ENCODE measurements at regions not wholly inside any gene's neighbourhood (a gene's known extent, or its start where the extent isn't known, plus 50 kb on each side); places are given as distances from the start of the nearest gene placed in this dataset.

DNA sequence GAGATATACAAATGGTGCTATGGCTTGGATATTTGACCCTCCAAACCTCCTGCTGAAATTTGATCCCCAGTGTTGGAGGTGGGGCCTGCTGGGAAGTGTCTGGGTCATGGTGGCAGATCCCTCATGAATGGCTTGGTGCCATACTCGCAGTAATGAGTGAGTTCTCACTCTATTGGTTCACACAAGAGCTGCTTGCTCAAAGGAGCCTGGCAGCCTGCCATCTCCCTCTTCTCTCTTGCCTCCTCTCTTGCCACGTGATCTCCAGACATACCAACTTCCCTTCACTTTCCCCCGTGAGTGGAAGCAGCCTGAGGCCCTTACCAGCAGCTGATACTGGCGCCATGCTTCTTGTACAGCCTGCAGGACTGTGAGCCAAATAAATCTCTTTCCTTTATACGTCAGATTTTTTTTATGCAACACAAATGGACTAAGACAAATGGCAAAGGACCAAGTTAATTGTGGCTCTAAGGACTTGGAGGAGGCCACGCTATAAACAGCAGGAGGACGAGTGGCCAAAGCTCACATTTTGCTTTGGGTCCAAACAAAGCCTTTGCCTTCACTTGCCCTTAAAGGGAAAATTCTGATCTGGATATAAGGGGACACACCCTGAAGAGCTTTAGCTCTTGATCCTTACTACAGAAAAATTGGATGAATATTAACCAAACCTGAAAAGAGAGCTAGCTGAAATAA lies 214.7 kb downstream of the SS18 start:
- no peak for DNase-seq (ENCODE audit: low spot score)
- ATAC-seq = no peak

GRCh38 chr18:25873833-25874232 lies 216.6 kb downstream of the SS18 start:
- ATAC-seq = no peak

DNA sequence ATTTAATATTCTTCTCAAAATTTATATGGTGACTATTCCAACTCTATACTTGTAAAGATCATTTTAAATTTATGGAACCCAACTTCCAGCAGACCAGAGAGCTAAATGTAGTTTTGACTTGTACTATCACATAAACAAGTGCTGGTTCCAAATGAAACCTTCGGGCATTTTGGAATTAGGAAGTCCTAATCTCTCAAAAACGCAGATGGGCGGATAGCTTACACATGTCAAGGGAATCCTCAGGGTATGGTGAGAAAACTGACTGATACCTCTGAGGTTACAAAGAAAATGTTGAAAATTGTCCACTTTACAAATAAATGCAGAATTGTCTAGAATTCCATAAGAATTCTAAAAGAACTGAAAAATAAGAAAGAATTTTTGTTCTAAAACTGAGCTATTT lies 224.1 kb downstream of the SS18 start:
- ATAC-seq = no peak

More at GRCh38 chr18:25873833-25874232, 216.6 kb downstream of the SS18 start:
- no peak for DNase-seq (ENCODE audit: low spot score)

GRCh38 chr18:25862881-25863600 lies 227.4 kb downstream of the SS18 start:
- DNase-seq (ENCODE audit: low spot score) (no peak), ATAC-seq (no peak)

More for the DNA sequence above, 224.1 kb downstream of the SS18 start:
- DNase-seq (ENCODE audit: low spot score) = no peak

DNA sequence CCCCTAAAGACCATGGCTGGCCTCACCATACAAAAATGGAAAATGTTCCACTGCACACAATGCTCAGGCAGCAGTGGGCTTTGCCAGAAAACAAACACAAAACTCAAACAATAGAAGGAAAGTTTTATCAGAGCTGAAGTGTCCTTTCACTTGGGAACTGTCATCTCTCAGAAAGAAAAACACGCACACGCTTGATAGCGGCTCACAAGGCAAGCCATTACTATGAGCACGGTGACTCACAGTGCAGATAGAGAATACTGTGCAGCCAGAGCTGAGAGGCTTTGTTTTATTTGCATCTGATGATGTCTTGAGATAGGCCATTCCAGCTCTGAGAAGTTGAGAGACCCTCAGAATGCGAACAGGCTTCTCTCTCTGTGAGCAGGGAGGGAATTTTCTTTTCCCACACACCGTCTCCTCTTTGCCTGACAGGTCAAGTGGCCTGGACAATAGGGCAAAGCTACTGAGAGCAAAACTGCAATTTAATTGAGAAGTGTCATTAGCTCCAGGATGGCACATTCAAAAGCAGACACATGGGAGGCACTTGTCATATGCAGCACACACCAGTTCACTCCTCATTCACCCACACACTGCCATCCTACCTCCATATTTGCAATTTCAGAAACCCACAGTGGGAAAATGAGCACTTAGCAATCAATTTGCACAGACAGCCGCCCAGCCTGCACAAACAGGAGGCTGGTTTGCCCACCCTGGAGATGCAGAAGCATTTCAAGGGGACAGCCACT lies 236.6 kb downstream of the SS18 start:
- ATAC-seq (no peak), DNase-seq (ENCODE audit: low spot score) (no peak)

DNA sequence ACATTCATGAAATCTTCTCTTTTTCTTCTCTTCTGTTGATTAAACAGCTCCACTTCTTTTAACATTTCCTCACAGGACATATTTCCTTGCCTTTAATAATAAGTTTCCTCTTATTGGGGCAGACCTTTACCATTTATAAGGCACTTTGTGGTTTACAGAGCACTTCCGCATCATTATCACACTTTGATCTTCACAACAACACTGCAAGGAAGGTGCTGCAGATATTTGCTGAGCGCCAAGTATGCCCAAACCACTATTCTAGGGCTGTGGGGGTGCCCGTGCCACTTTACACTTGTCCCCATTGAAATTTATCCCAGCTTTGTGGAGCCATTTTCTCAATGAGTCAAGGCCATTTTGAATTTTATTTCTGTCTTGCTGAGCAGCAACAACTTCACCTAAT lies 246.6 kb downstream of the SS18 start:
- no peak for ATAC-seq

DNA sequence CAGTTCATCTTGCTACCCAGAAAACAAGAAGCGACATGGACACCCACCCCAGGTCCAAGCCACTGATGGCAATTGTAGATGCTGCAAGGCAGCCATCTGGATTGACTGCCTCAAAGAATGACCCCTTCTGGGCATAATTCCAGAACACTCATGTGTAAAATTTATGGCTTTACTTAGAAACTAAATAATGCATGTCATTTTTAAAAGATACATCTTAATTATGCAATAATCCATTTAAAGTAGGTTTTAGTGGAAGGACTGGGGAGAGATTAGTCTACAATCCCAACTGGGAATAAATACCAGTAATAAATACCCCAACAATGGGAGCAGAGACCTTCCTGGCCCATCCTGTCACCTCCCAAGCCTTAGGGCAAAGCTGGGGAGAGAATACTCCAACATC lies 247.7 kb downstream of the SS18 start:
- no peak for ATAC-seq
- no peak for DNase-seq (ENCODE audit: low spot score)

More for the DNA sequence above, 246.6 kb downstream of the SS18 start:
- DNase-seq (ENCODE audit: low spot score) = no peak

- no peak for DNase-seq (ENCODE audit: low spot score)
- no peak for ATAC-seq
These were observed 256.4 kb downstream of the SS18 start for GRCh38 chr18:25834061-25834460.

- peak; percentile 77 for ATAC-seq
- peak; percentile 47 for DNase-seq (ENCODE audit: low spot score)
These were observed 258.3 kb downstream of the SS18 start for GRCh38 chr18:25832001-25832604.

DNA sequence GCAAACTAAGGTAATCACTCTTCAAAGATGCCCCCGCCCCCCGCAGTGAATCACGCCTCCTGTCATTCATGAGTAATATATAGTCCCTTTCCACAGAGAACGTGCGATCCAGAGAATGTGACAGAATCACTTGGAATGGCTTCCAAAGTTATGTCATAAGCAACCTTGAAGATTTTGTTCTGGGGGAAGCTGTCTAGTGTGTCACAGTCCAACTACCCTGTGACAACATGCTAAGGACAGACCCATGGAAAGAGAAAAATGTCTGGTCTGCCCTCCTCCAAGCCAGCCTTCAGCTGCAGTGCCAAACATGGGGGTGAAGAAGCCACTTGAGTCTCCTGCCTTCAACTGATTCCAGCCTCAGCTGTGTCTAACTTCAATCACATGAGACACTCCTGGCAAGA lies 259.1 kb downstream of the SS18 start:
- ATAC-seq = no peak

DNA sequence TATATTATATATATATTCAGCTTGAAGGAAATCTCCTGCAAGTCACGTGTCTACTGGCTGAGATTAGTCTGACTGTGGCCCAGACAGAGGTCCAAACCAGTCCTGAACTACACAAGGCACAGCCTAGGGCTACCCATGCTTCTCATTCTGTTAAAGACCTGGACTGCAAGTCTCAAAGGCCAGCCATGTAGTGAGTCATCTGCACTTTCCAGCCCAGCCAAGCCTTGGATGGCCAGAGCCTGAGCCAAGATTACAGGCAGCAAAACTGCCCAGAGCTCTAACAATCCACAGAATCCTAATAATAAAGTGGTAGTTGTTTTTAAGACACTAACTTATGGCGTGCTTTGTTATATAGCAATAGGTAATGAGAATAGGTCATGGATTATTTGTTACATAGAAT lies 259.6 kb downstream of the SS18 start:
- ATAC-seq (no peak), DNase-seq (ENCODE audit: low spot score) (no peak)

More for the DNA sequence above, 259.1 kb downstream of the SS18 start:
- no peak for DNase-seq (ENCODE audit: low spot score)

GRCh38 chr18:25827961-25828561 lies 262.4 kb downstream of the SS18 start:
- DNase-seq (ENCODE audit: low spot score) (no peak), ATAC-seq (no peak)

GRCh38 chr18:25827228-25827627 lies 263.2 kb downstream of the SS18 start:
- ATAC-seq (no peak), DNase-seq (ENCODE audit: low spot score) (no peak)

GRCh38 chr18:25826823-25827222 lies 263.6 kb downstream of the SS18 start:
- DNase-seq (ENCODE audit: low spot score) (no peak), ATAC-seq (no peak)

- no peak for ATAC-seq
- DNase-seq (ENCODE audit: low spot score) = no peak
These were observed 264.2 kb downstream of the SS18 start for GRCh38 chr18:25825979-25826776.

DNA sequence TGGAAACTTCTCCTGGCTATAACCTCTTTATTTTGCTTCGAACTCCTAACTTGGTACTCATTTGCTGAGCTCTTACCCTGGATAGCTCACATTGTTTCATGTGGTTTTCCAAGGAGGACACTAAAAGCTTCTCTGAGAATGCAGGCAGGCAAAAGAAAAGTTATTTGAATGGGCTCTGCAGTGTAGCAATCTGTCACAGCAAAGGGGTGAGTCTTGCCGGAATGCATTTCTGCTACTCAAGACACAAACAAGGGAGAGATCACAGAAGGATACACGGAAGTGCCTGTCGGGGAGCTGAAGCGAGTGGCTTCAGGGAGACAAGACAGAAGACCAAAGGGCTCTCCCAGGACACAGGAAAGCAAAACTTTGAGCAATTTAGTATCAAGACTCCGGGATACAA lies 265.4 kb downstream of the SS18 start:
- DNase-seq (ENCODE audit: low spot score) (no peak), ATAC-seq (no peak)

DNA sequence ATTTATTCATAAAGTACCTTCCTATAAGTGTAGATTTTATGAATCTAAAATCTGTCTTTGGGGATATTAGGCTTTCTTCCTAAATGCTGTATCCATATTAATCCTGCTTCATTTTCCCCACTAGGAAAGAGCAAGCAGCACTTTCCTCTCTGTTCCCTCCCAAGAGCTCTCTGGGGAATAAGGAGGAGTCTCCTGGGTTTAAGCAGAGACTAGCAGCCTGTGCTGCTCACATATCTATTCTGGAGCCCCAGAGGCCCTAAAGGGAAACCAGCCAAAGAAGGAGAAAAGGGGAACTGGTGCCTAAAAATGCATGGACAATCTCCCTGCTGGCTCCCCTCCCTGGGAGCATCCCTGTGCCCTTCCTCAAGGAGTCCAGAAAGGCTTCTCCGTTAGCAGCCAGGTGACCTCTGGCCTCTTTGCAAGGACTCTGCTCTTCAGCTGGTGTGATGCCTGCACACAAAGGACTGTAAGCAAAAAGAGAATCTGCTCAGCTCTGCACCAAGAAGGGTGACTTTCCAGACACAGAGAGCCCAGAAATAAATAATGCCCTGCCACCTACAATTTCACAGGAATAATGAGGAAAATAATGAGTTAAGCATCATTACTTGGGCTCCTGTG lies 270.6 kb downstream of the SS18 start:
- DNase-seq (ENCODE audit: low spot score) (no peak), ATAC-seq (no peak)

GRCh38 chr18:25818505-25818904 lies 271.9 kb downstream of the SS18 start:
- DNase-seq (ENCODE audit: low spot score) = no peak
- ATAC-seq = no peak

DNA sequence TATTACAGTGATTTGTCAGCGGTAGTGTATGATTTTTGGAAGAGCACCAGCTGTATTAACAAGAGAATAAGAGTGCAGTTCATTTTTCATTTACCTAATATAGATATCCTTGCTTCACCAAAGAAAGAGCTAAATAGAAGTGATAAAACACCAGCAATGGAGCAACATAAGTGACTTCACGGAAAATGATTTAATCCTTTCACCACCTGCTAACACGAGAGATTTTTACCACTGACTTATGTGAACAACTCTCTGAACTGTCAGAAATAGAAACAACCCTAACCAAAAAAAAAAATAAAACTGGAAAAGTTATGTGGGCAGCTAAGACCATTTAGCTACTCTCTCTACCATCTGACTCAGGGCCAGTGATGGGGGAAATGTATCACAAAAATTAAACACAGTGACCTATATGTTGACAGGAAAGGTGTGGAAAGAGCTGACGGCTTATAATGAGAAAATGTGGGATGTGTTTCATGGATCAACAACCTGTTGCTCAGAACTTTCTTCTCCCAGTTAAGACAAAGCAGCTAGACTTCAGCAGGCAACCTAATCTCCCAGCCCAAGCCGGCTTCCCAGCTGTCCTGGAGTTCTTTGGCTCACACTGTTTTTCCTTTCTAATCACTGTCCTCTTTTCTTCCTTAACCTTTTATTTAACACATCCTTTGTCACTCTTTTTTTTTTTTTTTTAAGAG lies 272.7 kb downstream of the SS18 start:
- ATAC-seq = no peak
- DNase-seq (ENCODE audit: low spot score) = no peak
